ENCODE measurements at regions not wholly inside any gene's neighbourhood (a gene's known extent, or its start where the extent isn't known, plus 50 kb on each side); places are given as distances from the start of the nearest gene placed in this dataset.

DNA sequence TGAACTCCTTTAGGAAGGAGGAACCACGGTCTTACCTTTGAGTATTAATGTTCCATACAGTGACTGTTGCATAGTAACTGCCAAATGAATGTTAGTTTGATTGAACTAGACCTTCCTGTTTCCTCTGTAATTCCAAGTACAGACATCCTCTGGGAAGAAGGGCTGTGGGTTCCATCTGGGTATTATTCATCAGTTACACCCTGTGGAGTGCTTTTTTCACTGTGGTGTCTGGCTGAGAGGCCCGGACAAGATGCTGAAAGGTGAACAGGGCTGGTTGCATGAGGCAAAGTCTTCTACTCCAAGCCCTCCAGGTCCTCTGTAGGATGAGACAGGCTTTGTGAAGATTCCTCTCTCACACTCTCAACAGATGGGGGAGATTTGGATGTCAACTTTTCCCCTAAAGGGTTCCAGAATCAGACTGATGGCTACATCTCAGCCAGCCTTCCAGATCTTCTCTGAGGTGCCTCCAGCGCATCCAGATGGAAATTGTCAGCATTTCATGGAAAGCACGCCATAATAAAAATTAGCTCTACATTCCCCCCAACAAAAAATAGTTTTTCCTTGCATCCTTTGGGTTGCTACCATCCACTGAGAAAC is 230.9 kb downstream of the GAS1 start:
- Histone ChIP-seq H3K79me2 (ENCODE audit: insufficient read depth, low read length) (no peaks in the 10 kb centered on the region), H3K4me3 (ENCODE audit: low read length, poor library complexity, severe bottlenecking) (no peak overlapping the region), H3K36me3 (ENCODE audit: insufficient read depth, low read length) (no peaks in the 10 kb centered on the region), H3K9me3 (ENCODE audit: insufficient read depth, low read depth, low read length) (no peaks in the 10 kb centered on the region), H3K27me3 (ENCODE audit: insufficient read depth, low read length, poor library complexity, severe bottlenecking) (no peaks in the 10 kb centered on the region), H2AFZ (ENCODE audit: low read length) (no peak overlapping the region), H3K4me2 (ENCODE audit: low read depth, low read length, poor library complexity, severe bottlenecking) (no peak overlapping the region), H3F3A (ENCODE audit: low read depth) (no peaks in the 10 kb centered on the region), H3K9ac (ENCODE audit: low read depth, low read length, poor library complexity, severe bottlenecking) (no peak overlapping the region), H4K20me1 (ENCODE audit: insufficient read depth, low read length, poor library complexity, severe bottlenecking) (no peaks in the 10 kb centered on the region), H3K4me1 (ENCODE audit: insufficient read depth, low read length, poor library complexity, severe bottlenecking) (no peaks in the 10 kb centered on the region), H3K9me2 (replicated peaks; ENCODE audit: low read depth, low read length) (no peaks in the 10 kb centered on the region)
- TF ChIP-seq EZH2phosphoT487 (IDR thresholded peaks at IDR 0.05; ENCODE audit: borderline replicate concordance) (no peak), CTCF (conservative IDR thresholded peaks at IDR 0.05; ENCODE audit: low read length) (no peak)

DNA sequence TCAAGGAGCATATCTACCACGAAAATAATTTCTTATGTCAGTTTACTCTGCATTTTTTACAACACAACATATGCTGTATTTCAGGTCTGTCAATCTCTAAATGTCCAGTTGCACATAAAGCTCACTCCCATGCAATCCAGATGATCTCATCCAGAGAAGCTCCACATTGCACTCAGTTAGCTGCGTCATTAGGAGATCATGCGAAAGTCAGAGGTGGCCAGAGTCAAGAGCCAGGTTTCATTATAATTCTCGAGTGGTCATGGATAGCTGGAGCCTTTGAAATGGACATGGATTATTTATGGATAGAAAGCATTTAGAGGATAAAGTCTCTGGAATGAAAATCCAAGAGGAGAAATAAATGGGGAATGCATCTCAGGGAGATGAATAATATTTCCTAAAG is 232.3 kb downstream of the GAS1 start:
- no peaks in the 10 kb centered on the region for H3K4me1 ChIP-seq (ENCODE audit: insufficient read depth, low read length, poor library complexity, severe bottlenecking)
- no peak overlapping the region for H3K4me2 ChIP-seq (ENCODE audit: low read depth, low read length, poor library complexity, severe bottlenecking)
- H3K36me3 ChIP-seq (ENCODE audit: insufficient read depth, low read length): no peaks in the 10 kb centered on the region
- H3K9ac ChIP-seq (ENCODE audit: low read depth, low read length, poor library complexity, severe bottlenecking): no peak overlapping the region
- no peaks in the 10 kb centered on the region for H4K20me1 ChIP-seq (ENCODE audit: insufficient read depth, low read length, poor library complexity, severe bottlenecking)
- no peaks in the 10 kb centered on the region for H3K79me2 ChIP-seq (ENCODE audit: insufficient read depth, low read length)
- TF ChIP-seq EZH2phosphoT487 (IDR thresholded peaks at IDR 0.05; ENCODE audit: borderline replicate concordance): no peak
- TF ChIP-seq CTCF (conservative IDR thresholded peaks at IDR 0.05; ENCODE audit: low read length): no peak
- no peaks in the 10 kb centered on the region for H3K9me2 ChIP-seq (replicated peaks; ENCODE audit: low read depth, low read length)
- no peaks in the 10 kb centered on the region for H3F3A ChIP-seq (ENCODE audit: low read depth)
- no peaks in the 10 kb centered on the region for H3K9me3 ChIP-seq (ENCODE audit: insufficient read depth, low read depth, low read length)
- H3K4me3 ChIP-seq (ENCODE audit: low read length, poor library complexity, severe bottlenecking): no peak overlapping the region
- no peak overlapping the region for H2AFZ ChIP-seq (ENCODE audit: low read length)
- no peaks in the 10 kb centered on the region for H3K27me3 ChIP-seq (ENCODE audit: insufficient read depth, low read length, poor library complexity, severe bottlenecking)

- Histone ChIP-seq H2AFZ (ENCODE audit: low read length) (no peak overlapping the region), H4K20me1 (ENCODE audit: insufficient read depth, low read length, poor library complexity, severe bottlenecking) (no peaks in the 10 kb centered on the region), H3K4me1 (ENCODE audit: insufficient read depth, low read length, poor library complexity, severe bottlenecking) (no peaks in the 10 kb centered on the region), H3F3A (ENCODE audit: low read depth) (no peaks in the 10 kb centered on the region), H3K9me2 (replicated peaks; ENCODE audit: low read depth, low read length) (no peaks in the 10 kb centered on the region), H3K4me2 (ENCODE audit: low read depth, low read length, poor library complexity, severe bottlenecking) (no peak overlapping the region), H3K79me2 (ENCODE audit: insufficient read depth, low read length) (no peaks in the 10 kb centered on the region), H3K36me3 (ENCODE audit: insufficient read depth, low read length) (no peaks in the 10 kb centered on the region), H3K9me3 (ENCODE audit: insufficient read depth, low read depth, low read length) (no peaks in the 10 kb centered on the region), H3K4me3 (ENCODE audit: low read length, poor library complexity, severe bottlenecking) (no peak overlapping the region), H3K9ac (ENCODE audit: low read depth, low read length, poor library complexity, severe bottlenecking) (no peak overlapping the region), H3K27me3 (ENCODE audit: insufficient read depth, low read length, poor library complexity, severe bottlenecking) (no peaks in the 10 kb centered on the region)
- TF ChIP-seq CTCF (conservative IDR thresholded peaks at IDR 0.05; ENCODE audit: low read length): no peak
- TF ChIP-seq EZH2phosphoT487 (IDR thresholded peaks at IDR 0.05; ENCODE audit: borderline replicate concordance): no peak
Measured at GRCh38 chr9:86713970-86714369, 233.3 kb downstream of the GAS1 start.

Data from Loucy (cell line).